ENCODE measurements at regions not wholly inside any gene's neighbourhood (a gene's known extent, or its start where the extent isn't known, plus 50 kb on each side); places are given as distances from the start of the nearest gene placed in this dataset.
"Not testable (repeated sequence)": the region's sequence is repeated elsewhere in the genome, so short reads cannot be mapped to it uniquely, and the experiment has no call there.

DNA sequence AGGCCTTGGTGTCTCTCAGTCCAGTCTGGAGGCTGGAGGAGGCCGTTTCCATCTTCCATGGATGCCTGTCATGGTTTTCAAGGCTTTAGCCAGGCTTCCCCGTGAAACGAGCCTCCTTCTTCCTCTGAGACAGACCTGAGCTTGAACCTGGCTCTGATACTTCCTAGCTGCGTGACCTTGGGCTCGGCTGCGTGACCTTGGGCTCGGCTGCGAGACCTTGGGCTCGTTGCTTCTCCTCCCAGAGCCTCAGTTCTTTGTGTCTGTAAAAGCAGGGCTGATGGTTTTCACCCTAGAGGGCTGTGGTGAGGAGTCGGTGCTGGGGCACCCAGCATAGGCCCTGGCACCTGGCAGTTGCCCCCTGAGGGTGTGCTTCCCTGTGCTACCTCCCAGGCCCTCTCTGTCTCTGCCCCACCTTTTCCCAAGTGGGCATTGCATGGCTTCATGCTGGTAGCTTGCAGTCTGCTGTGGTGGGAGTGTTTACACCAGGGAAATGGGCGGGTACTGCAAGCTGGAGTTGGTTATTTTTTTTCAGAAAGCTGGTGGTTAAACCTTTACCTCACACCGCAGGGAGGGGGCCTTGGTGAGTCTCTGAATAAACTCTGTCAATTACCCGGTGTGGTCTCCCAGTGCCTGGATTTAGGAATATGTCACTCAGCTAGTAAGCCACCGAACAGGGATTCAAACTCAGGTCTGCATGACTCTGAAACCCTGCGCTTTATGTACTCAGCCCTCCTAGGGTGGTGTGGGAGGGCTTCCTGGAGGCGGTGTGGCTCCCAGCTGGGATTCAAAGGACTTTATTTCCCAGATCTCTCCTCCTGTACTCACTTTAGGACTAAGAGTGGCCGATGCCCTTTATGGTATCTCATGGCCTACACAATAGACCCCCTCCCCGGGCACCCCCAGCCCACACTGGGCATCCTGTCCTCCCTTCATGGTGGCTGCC lies 129.0 kb upstream of the CIBAR2 start:
- DNase-seq, result no peak
- H3K4me3 ChIP-seq, result no peak overlapping the region
- H3K36me3 ChIP-seq, result no peaks in the 10 kb centered on the region
- intact Hi-C loops (cut with DNase I; ENCODE audit: low total_unique reads), result no loop called here
- peaks cover 7% of the 10 kb centered on the region for H3K27me3 ChIP-seq
- TF ChIP-seq POLR2AphosphoS5 (IDR thresholded peaks at IDR 0.05) (no peak), EP300 (IDR thresholded peaks at IDR 0.05; ENCODE audit: low read depth) (no peak), POLR2A (IDR thresholded peaks at IDR 0.05) (no peak)
- TF ChIP-seq, protein P1, sequence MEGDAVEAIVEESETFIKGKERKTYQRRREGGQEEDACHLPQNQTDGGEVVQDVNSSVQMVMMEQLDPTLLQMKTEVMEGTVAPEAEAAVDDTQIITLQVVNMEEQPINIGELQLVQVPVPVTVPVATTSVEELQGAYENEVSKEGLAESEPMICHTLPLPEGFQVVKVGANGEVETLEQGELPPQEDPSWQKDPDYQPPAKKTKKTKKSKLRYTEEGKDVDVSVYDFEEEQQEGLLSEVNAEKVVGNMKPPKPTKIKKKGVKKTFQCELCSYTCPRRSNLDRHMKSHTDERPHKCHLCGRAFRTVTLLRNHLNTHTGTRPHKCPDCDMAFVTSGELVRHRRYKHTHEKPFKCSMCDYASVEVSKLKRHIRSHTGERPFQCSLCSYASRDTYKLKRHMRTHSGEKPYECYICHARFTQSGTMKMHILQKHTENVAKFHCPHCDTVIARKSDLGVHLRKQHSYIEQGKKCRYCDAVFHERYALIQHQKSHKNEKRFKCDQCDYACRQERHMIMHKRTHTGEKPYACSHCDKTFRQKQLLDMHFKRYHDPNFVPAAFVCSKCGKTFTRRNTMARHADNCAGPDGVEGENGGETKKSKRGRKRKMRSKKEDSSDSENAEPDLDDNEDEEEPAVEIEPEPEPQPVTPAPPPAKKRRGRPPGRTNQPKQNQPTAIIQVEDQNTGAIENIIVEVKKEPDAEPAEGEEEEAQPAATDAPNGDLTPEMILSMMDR (IDR thresholded peaks at IDR 0.05), result no peak
- in situ Hi-C loops (cut with MboI; ENCODE audit: low pct_ligation_motif_present in 1 of 4, low pct_unique_long_range_greater_than_20kb in 1 of 4, low sequenced_read_pairs in 3 of 4), result no loop called here
- 79 to 100% methylated on average over 1 to 18 of the region's 18 CpGs for WGBS, 2 donors (ENCODE audit: low coverage in 1 of 2)
- peaks cover 0 to 10% (median 3%) of the 10 kb centered on the region in 4 donors for H3K4me1 ChIP-seq
- no peak overlapping the region for H3K27ac ChIP-seq
- no peaks in the 10 kb centered on the region for H3K9me3 ChIP-seq

DNA sequence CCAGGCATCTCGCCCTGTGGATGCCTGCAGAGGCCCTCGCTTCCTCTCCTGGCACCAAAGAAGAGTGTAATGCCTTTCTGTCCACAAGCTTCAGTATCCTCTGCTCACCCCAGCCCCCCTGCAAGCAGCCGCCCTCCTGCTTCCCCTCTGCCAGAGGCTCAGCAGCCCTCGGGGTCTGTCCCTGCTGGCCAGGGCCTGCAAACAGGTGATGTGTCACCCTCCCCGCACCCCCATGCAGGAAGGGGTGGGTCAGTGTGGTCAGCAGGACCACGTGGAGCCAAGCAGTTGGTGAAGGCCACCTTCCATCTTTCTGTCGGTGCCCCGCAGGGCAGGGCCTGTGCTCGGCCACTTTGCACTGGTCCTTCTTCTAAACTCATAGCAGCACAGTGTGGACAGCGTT lies 129.9 kb upstream of the CIBAR2 start:
- Histone ChIP-seq H3K4me3 (no peak overlapping the region), H3K27me3 (peaks cover 3% of the 10 kb centered on the region), H3K36me3 (no peaks in the 10 kb centered on the region), H3K27ac (no peak overlapping the region), H3K4me1 (peaks cover 0 to 8% (median 2%) of the 10 kb centered on the region in 4 donors), H3K9me3 (no peaks in the 10 kb centered on the region)
- intact Hi-C loops (cut with DNase I; ENCODE audit: low total_unique reads) (no loop called here), in situ Hi-C loops (cut with MboI; ENCODE audit: low pct_ligation_motif_present in 1 of 4, low pct_unique_long_range_greater_than_20kb in 1 of 4, low sequenced_read_pairs in 3 of 4) (no loop called here)
- WGBS, 2 donors (ENCODE audit: low coverage in 1 of 2), result 79% methylated on average over 10 of the region's 10 CpGs; no CpG with 5 or more reads in 1 of the 2 donors
- DNase-seq, result no peak
- TF ChIP-seq, protein P1 (IDR thresholded peaks at IDR 0.05), result no peak
- TF ChIP-seq EP300 (IDR thresholded peaks at IDR 0.05; ENCODE audit: low read depth) (no peak), POLR2A (IDR thresholded peaks at IDR 0.05) (no peak), POLR2AphosphoS5 (IDR thresholded peaks at IDR 0.05) (no peak)

DNA sequence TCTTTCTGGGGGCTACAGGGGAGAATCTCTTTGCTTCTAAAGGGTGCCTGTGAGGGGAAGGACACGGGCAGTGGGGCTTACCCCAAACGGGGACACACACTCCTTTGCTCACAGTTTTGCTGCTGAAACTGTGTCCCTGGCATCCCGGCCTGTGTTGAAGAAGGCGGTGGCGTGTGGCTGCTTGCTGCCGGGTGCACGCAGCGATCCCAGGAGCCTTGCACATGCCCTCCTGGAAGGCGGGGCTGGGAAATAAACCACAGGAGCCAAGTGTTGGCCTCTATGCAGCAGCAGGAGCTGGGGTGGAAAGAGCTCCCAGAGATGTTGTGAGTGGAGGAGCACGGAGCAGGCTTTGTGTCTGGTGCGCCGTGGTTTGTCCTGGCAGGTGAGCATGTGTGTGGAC lies 131.0 kb upstream of the CIBAR2 start:
- in situ Hi-C loops (cut with MboI; ENCODE audit: low pct_ligation_motif_present in 1 of 4, low pct_unique_long_range_greater_than_20kb in 1 of 4, low sequenced_read_pairs in 3 of 4), result no loop called here
- Histone ChIP-seq H3K27me3 (peaks cover 2% of the 10 kb centered on the region), H3K4me1 (peaks cover 0 to 4% (median 0%) of the 10 kb centered on the region in 4 donors), H3K4me3 (no peak overlapping the region), H3K9me3 (no peaks in the 10 kb centered on the region), H3K27ac (no peak overlapping the region), H3K36me3 (no peaks in the 10 kb centered on the region)
- TF ChIP-seq POLR2A (IDR thresholded peaks at IDR 0.05), result no peak
- no peak for TF ChIP-seq POLR2AphosphoS5 (IDR thresholded peaks at IDR 0.05)
- TF ChIP-seq, protein P1 (IDR thresholded peaks at IDR 0.05), result no peak
- no peak for TF ChIP-seq EP300 (IDR thresholded peaks at IDR 0.05; ENCODE audit: low read depth)
- intact Hi-C loops (cut with DNase I; ENCODE audit: low total_unique reads), result no loop called here
- DNase-seq, result no peak
- 40 to 63% methylated on average over 2 to 12 of the region's 12 CpGs for WGBS, 2 donors (ENCODE audit: low coverage in 1 of 2)

DNA sequence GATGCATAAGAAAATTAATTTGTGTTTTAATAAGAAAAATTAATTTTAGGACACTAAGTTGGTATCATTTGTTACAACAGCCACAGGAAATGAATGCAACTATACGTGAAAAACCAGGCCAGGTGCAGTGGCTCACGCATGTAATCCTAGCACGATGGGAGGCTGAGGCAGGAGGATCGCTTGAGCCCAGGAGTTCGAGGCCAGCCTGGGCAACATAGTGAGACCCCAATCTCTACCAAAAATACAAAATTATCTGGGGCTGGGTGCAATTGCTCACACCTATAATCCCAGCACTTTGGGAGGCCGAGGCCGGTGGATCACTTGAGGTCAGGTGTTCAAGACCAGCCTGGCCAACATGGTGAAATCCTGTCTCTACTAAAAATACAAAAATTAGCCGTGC lies 132.2 kb upstream of the CIBAR2 start:
- in situ Hi-C loops (cut with MboI; ENCODE audit: low pct_ligation_motif_present in 1 of 4, low pct_unique_long_range_greater_than_20kb in 1 of 4, low sequenced_read_pairs in 3 of 4); DNase-seq; H3K4me3 ChIP-seq; intact Hi-C loops (cut with DNase I; ENCODE audit: low total_unique reads); H3K4me1 ChIP-seq; H3K27me3 ChIP-seq; H3K9me3 ChIP-seq; H3K36me3 ChIP-seq; H3K27ac ChIP-seq: not testable (repeated sequence)
- 90 to 94% methylated on average over 3 to 8 of the region's 8 CpGs for WGBS, 2 donors (ENCODE audit: low coverage in 1 of 2)
